ENCODE measurements at regions not wholly inside any gene's neighbourhood (a gene's known extent, or its start where the extent isn't known, plus 50 kb on each side); places are given as distances from the start of the nearest gene placed in this dataset.

DNA sequence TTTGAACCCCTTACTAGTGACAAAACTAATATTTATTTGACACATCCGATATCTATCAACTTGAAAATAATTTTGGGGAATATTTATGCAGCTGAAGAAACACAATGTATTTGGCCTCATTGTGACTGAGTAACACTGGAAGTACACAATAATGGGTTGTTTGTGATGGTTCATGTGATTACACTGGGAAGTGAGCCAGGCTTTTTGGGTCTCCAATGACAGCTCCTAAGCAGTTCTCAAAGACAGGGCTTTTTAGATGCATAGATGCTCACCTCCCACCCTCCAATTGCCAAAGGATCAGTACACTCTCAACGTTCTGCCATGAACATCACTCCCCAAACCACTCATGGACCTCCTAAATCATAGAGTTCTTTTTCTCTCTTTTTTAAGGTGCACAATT is 170.0 kb downstream of the SLC24A2 start:
- no peak for DNase-seq (ENCODE audit: low read depth in 2 of 2)
- no peak overlapping the region for H3K4me3 ChIP-seq (replicated peaks in 1 of 2; ENCODE audit: low read depth in 2 of 2, low read length in 2 of 2)
- TF ChIP-seq, protein P1, sequence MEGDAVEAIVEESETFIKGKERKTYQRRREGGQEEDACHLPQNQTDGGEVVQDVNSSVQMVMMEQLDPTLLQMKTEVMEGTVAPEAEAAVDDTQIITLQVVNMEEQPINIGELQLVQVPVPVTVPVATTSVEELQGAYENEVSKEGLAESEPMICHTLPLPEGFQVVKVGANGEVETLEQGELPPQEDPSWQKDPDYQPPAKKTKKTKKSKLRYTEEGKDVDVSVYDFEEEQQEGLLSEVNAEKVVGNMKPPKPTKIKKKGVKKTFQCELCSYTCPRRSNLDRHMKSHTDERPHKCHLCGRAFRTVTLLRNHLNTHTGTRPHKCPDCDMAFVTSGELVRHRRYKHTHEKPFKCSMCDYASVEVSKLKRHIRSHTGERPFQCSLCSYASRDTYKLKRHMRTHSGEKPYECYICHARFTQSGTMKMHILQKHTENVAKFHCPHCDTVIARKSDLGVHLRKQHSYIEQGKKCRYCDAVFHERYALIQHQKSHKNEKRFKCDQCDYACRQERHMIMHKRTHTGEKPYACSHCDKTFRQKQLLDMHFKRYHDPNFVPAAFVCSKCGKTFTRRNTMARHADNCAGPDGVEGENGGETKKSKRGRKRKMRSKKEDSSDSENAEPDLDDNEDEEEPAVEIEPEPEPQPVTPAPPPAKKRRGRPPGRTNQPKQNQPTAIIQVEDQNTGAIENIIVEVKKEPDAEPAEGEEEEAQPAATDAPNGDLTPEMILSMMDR (IDR thresholded peaks at IDR 0.05; ENCODE audit: low read depth, low read length) = no peak

DNA sequence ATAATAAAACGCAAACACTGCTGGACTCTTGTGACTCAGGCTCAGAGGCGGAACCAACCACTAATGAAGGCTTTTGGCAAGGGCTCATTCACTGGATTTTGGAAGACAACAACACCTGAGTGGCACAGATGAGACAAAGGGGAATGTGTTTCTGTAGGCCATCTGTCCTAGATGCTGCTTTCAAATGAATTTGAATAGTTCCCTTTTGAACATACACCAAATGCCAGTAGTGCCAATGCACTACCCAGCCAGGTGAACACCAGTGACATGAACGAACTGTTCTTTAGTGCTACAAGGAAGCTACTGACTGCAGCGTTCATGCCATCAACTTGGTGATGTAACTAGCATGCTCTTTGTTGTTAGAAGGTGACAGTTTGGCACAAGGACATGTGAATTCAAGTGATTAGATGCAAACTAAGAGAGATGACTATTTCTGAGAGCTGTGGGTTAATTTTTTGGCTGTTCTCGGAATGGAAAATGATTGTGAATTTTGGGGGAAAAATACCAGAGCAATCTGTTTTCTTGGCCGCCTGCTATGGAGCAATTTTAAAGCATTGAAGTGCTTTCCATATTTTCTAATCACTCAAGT is 173.7 kb downstream of the SLC24A2 start:
- no peak overlapping the region for H3K4me3 ChIP-seq (replicated peaks in 1 of 2; ENCODE audit: low read depth in 2 of 2, low read length in 2 of 2)
- TF ChIP-seq, protein P1 (IDR thresholded peaks at IDR 0.05; ENCODE audit: low read depth, low read length) = no peak
- no peak for DNase-seq (ENCODE audit: low read depth in 2 of 2)

DNA sequence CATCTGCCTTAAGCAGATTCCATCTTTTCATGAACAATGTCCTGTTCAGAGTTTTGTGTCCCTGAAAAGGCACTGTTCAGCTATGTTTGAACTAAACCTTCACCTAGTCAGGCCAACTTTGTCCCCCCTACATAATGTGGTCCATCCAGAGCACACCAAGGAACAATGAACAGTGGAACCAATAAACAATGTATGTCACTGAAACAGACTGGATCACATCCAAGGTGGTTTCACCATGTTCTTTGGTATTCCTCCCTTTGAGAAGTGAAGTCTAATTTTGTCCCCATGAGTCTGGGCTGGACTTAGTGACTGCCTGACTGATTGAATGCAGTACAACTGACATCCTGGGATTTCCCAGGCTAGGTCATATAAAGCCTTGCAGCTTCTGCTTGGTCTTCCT is 174.5 kb downstream of the SLC24A2 start:
- TF ChIP-seq, protein P1 (IDR thresholded peaks at IDR 0.05; ENCODE audit: low read depth, low read length) = no peak
- DNase-seq (ENCODE audit: low read depth in 2 of 2) = no peak
- no peak overlapping the region for H3K4me3 ChIP-seq (replicated peaks in 1 of 2; ENCODE audit: low read depth in 2 of 2, low read length in 2 of 2)

DNA sequence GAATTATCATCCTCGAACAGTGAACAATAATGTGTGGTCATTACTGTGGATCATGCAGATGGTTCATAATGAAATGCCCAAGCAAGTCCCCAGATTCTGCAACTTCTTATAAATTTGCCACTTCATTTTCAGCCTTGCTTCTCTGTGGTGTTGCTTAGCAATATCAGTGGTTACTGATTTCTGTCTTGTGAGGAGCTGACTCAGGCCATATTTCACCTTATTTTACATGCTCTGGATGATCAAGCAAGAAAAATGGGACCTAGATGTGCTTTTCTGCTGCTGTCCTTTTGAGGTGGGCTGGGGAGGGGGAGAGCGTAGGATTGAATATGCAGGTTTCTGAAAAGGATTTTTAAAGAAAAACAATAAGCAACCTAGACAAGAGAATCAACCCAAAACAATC is 188.3 kb downstream of the SLC24A2 start:
- H3K4me3 ChIP-seq (replicated peaks in 1 of 2; ENCODE audit: low read depth in 2 of 2, low read length in 2 of 2) = no peak overlapping the region
- DNase-seq (ENCODE audit: low read depth in 2 of 2) = no peak

DNA sequence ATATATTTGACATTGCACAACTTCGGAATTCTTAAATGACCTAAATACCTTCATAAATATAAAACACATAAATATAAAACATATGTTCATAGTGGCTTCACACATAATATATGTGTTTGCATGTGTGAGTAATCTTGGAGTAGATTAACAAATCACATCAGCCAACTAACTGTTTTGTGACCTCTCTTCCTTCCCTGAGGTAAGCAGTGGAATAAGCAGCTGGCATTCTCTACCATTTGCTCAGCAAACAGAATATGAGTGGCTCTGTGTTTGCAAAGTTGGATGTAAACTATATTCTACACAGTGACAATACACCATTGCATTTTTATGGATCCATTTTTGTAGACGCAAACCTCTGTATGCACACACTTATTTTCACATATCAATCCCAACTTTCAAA is 189.9 kb downstream of the ACER2 start:
- TF ChIP-seq, protein P1 (IDR thresholded peaks at IDR 0.05; ENCODE audit: low read depth, low read length) = no peak
- DNase-seq (ENCODE audit: low read depth in 2 of 2) = no peak
- H3K4me3 ChIP-seq (replicated peaks in 1 of 2; ENCODE audit: low read depth in 2 of 2, low read length in 2 of 2) = no peak overlapping the region

More for the DNA sequence above, 188.3 kb downstream of the SLC24A2 start:
- TF ChIP-seq, protein P1 (IDR thresholded peaks at IDR 0.05; ENCODE audit: low read depth, low read length) = no peak

DNA sequence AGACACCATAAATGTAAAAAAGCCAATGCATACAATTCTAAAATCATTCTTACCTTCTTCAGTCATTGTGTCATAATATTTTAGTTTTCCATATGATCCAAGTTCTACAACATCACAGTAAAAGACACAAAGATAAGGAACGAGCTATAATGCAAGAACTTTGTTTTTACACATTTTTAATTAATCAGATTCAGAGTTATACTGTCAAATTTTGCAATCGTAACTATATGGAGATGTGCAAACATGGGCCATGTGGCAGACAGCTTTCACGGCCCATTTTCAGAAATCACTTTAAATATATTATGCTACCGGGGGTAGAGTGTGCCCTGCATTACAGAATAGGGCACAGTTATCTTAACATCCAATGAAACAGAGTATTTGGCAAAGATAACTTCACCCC is 188.4 kb downstream of the ACER2 start:
- H3K4me3 ChIP-seq (replicated peaks in 1 of 2; ENCODE audit: low read depth in 2 of 2, low read length in 2 of 2) = no peak overlapping the region
- TF ChIP-seq, protein P1 (IDR thresholded peaks at IDR 0.05; ENCODE audit: low read depth, low read length) = no peak
- DNase-seq (ENCODE audit: low read depth in 2 of 2) = no peak

DNA sequence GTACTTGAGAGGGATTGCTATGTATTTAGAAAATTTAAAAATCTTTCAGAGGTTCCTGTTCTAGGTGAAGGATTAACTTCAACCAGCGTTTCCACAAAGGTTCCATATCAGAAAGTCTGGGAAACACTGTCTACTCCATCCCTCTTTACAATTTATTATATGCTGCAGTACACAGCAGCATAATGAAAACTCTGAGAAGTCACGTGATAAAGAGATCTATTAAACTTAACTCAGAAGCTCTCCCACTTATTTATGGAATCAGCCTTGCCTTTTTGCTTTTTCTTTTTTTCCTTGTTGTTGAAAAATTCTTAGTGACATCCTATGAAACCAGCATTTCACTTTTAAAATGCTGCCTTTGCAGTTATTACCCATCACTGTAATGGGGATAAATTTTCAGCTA is 186.2 kb downstream of the ACER2 start:
- TF ChIP-seq, protein P1 (IDR thresholded peaks at IDR 0.05; ENCODE audit: low read depth, low read length) = no peak
- H3K4me3 ChIP-seq (replicated peaks in 1 of 2; ENCODE audit: low read depth in 2 of 2, low read length in 2 of 2) = no peak overlapping the region
- DNase-seq (ENCODE audit: low read depth in 2 of 2) = no peak

Data from cardiac fibroblast (primary cell).